Left ventricle myocardium inferior (tissue), 1 donor: ENCODE measurements at regions not wholly inside any gene's neighbourhood (a gene's known extent, or its start where the extent isn't known, plus 50 kb on each side); places are given as distances from the start of the nearest gene placed in this dataset.

Experiments
- DNase-seq: peaks from one replicate; pipeline ENCODE4 v3.0.0-alpha.2; 2020
- H3K27ac ChIP-seq: fragments of 200-600 bp; replicated peaks from 2 replicates; pipeline ENCODE4 v1.8.0; 2021
- H3K27me3 ChIP-seq: fragments of 200-600 bp; 2 replicates; pipeline ENCODE4 v1.8.0; 2021; ENCODE audit warnings: low read depth
- H3K36me3 ChIP-seq: fragments of 200-600 bp; 2 replicates; pipeline ENCODE4 v1.8.0; 2021
- H3K4me1 ChIP-seq: fragments of 200-600 bp; 2 replicates; pipeline ENCODE4 v1.8.0; 2021
- H3K4me3 ChIP-seq: fragments of 200-600 bp; 2 replicates; pipeline ENCODE4 v1.8.0; 2021; ENCODE audit warnings: mild to moderate bottlenecking, moderate library complexity
- H3K9me3 ChIP-seq: fragments of 200-600 bp; replicated peaks from 2 replicates; pipeline ENCODE4 v1.8.0; 2021
- CTCF ChIP-seq: fragments of 200-600 bp; IDR thresholded peaks from 2 replicates; pipeline ENCODE4 v1.8.0; 2021; ENCODE audit warnings: antibody characterized with exemption, mild to moderate bottlenecking, borderline replicate concordance
- intact Hi-C: fragments of 100-400 bp; cut with micrococcal nuclease; formaldehyde crosslinking; loops from one replicate; pipeline ENCODE4 v1.11.0; 2022
- donor health status: DM: no; HTN: yes; CAD: no; lungs with severe emphysema.

GRCh38 chr3:135629701-135630408 lies 335.7 kb upstream of the PPP2R3A start:
- no peak for TF ChIP-seq CTCF
- H3K9me3 ChIP-seq: no peaks in the 10 kb centered on the region
- intact Hi-C loops: no loop called here

GRCh38 chr3:135632556-135633065 lies 332.9 kb upstream of the PPP2R3A start:
- intact Hi-C loops: no loop called here
- Histone ChIP-seq H3K36me3 (no peaks in the 10 kb centered on the region), H3K9me3 (no peaks in the 10 kb centered on the region), H3K4me3 (no peak overlapping the region), H3K27ac (no peak overlapping the region), H3K4me1 (no peaks in the 10 kb centered on the region), H3K27me3 (peaks cover 31% of the 10 kb centered on the region)
- DNase-seq: no peak
- TF ChIP-seq CTCF: no peak

More at GRCh38 chr3:135629701-135630408, 335.7 kb upstream of the PPP2R3A start:
- no peak overlapping the region for H3K4me3 ChIP-seq
- DNase-seq: no peak
- no peaks in the 10 kb centered on the region for H3K4me1 ChIP-seq
- H3K27me3 ChIP-seq: peaks cover 35% of the 10 kb centered on the region
- no peak overlapping the region for H3K27ac ChIP-seq
- no peaks in the 10 kb centered on the region for H3K36me3 ChIP-seq

- H3K4me1 ChIP-seq: no peaks in the 10 kb centered on the region
- no peak overlapping the region for H3K4me3 ChIP-seq
- H3K27me3 ChIP-seq: peaks cover 26% of the 10 kb centered on the region
- H3K9me3 ChIP-seq: no peaks in the 10 kb centered on the region
- H3K36me3 ChIP-seq: no peaks in the 10 kb centered on the region
- no peak for DNase-seq
- TF ChIP-seq CTCF: no peak
- no peak overlapping the region for H3K27ac ChIP-seq
- intact Hi-C loops: no loop called here
These were observed 332.4 kb upstream of the PPP2R3A start for GRCh38 chr3:135633078-135633477.

- no peak for TF ChIP-seq CTCF
- Histone ChIP-seq H3K36me3 (no peaks in the 10 kb centered on the region), H3K4me3 (no peak overlapping the region), H3K9me3 (no peaks in the 10 kb centered on the region), H3K4me1 (no peaks in the 10 kb centered on the region), H3K27ac (no peak overlapping the region), H3K27me3 (peaks cover 8% of the 10 kb centered on the region)
- no peak for DNase-seq
- intact Hi-C loops: no loop called here
These were observed 328.9 kb upstream of the PPP2R3A start for GRCh38 chr3:135636596-135636995.

- Histone ChIP-seq H3K27ac (no peak overlapping the region), H3K4me1 (no peaks in the 10 kb centered on the region), H3K36me3 (no peaks in the 10 kb centered on the region), H3K9me3 (no peaks in the 10 kb centered on the region), H3K4me3 (no peak overlapping the region), H3K27me3 (peaks cover 8% of the 10 kb centered on the region)
- intact Hi-C loops: no loop called here
- no peak for DNase-seq
- TF ChIP-seq CTCF: no peak
These were observed 328.5 kb upstream of the PPP2R3A start for GRCh38 chr3:135637013-135637412.
